SK-N-SH (cell line): ENCODE measurements at regions not wholly inside any gene's neighbourhood (a gene's known extent, or its start where the extent isn't known, plus 50 kb on each side); places are given as distances from the start of the nearest gene placed in this dataset.

Experiments
- CTCF ChIA-PET: fragments of 300-600, 350-600 bp; formaldehyde crosslinking; extraction: SDS; loops from one replicate; lab custom pipeline; 2021; lab: Yijun Ruan, JAX
- POLR2A ChIA-PET: fragments of 350-600 bp; sonication (Branson Sonifier 250); formaldehyde crosslinking; extraction: SDS; loops from one replicate; lab custom pipeline; 2020; ENCODE audit warnings: antibody characterized with exemption, inconsistent platforms; lab: Yijun Ruan, JAX
- DNase-seq: peaks from one replicate; pipeline ENCODE4 v3.0.0; 2012
- H2AFZ ChIP-seq: fragments of 200-600 bp; sonication (generic); 2 replicates; pipeline ENCODE4 v1.8.1; 2016; ENCODE audit warnings: antibody characterized with exemption, mild to moderate bottlenecking, low read depth
- H3F3A ChIP-seq: fragments of 200-600 bp; sonication (generic); replicated peaks from 2 replicates; pipeline ENCODE3; 2016; ENCODE audit warnings: antibody characterized with exemption, mild to moderate bottlenecking; ENCODE audit not compliant: insufficient read depth
- H3K27ac ChIP-seq, 2 experiments: fragments of 200-500 bp in 1 of 2; fragments of 200-600 bp in 1 of 2; sonication (Bioruptor generic) in 1 of 2; sonication (generic), shearing (Covaris generic) in 1 of 2; 2 replicates each; pipeline versions ENCODE4 v1.5.1 to v1.6.1; 2014 to 2016; ENCODE audit warnings: low read depth in 2 of 2, inconsistent platforms in 1 of 2, low read length in 1 of 2, mild to moderate bottlenecking in 1 of 2, mixed read lengths in 1 of 2
- H3K27me3 ChIP-seq: fragments of 200-600 bp; sonication (generic), shearing (Covaris generic); 2 replicates; pipeline ENCODE4 v1.6.1; 2016; ENCODE audit warnings: mixed run types; ENCODE audit not compliant: insufficient read depth
- H3K36me3 ChIP-seq, 2 experiments: fragments of 200-500 bp in 1 of 2; fragments of 200-600 bp in 1 of 2; sonication (Bioruptor generic) in 1 of 2; sonication (generic) in 1 of 2; replicated peaks in 1 of 2; 2 replicates each; pipeline versions ENCODE3 to v1.5.1; 2014 to 2016; ENCODE audit warnings: low read length in 1 of 2, mild to moderate bottlenecking in 1 of 2; ENCODE audit not compliant: insufficient read depth in 2 of 2, control insufficient read depth in 1 of 2
- H3K4me1 ChIP-seq, 2 experiments: fragments of 200-500 bp in 1 of 2; fragments of 200-600 bp in 1 of 2; sonication (Bioruptor generic) in 1 of 2; sonication (generic), shearing (Covaris generic) in 1 of 2; 2 replicates each; pipeline versions ENCODE4 v1.5.1 to v1.6.1; 2014 to 2016; ENCODE audit warnings: low read depth in 1 of 2, low read length in 1 of 2, mixed run types in 1 of 2; ENCODE audit not compliant: insufficient read depth in 2 of 2, control insufficient read depth in 1 of 2
- H3K4me2 ChIP-seq: fragments of 200-600 bp; sonication (generic), shearing (Covaris generic); 2 replicates; pipeline ENCODE4 v1.6.1; 2017; ENCODE audit warnings: mixed run types
- H3K4me3 ChIP-seq, 2 experiments: fragments of 200-500 bp in 1 of 2; fragments of 200-600 bp in 1 of 2; sonication (Bioruptor generic) in 1 of 2; sonication (generic), shearing (Covaris generic) in 1 of 2; 2 replicates each; pipeline versions ENCODE4 v1.5.1 to v1.8.1; 2014 to 2016; ENCODE audit warnings: low read depth in 2 of 2, inconsistent platforms in 1 of 2, low read length in 1 of 2, mild to moderate bottlenecking in 1 of 2, mixed read lengths in 1 of 2, moderate library complexity in 1 of 2
- H3K79me2 ChIP-seq: fragments of 200-600 bp; sonication (generic); 2 replicates; pipeline ENCODE4 v1.8.1; 2017; ENCODE audit warnings: mild to moderate bottlenecking; ENCODE audit not compliant: insufficient read depth
- H3K9ac ChIP-seq: fragments of 200-600 bp; sonication (generic); 2 replicates; pipeline ENCODE4 v1.6.1; 2017; ENCODE audit warnings: mixed run types
- H3K9me2 ChIP-seq: fragments of 200-600 bp; sonication (generic); 2 replicates; pipeline ENCODE4 v1.6.1; 2017; ENCODE audit warnings: mixed run types
- H3K9me3 ChIP-seq: fragments of 200-600 bp; sonication (generic); 2 replicates; pipeline ENCODE4 v1.6.1; 2017; ENCODE audit warnings: mixed run types, mild to moderate bottlenecking, moderate library complexity
- H4K20me1 ChIP-seq: fragments of 200-600 bp; sonication (generic); 2 replicates; pipeline ENCODE4 v1.6.1; 2017; ENCODE audit warnings: mild to moderate bottlenecking, mixed run types; ENCODE audit not compliant: insufficient read depth
- CHD2 ChIP-seq: fragments of 150-350 bp; IDR thresholded peaks from 2 replicates; pipeline ENCODE4 v1.6.1; 2018; ENCODE audit warnings: low read length; ENCODE audit not compliant: partially characterized antibody
- EP300 ChIP-seq, 2 experiments: IDR thresholded peaks; 2 replicates each; pipeline versions ENCODE4 v1.4.0 to v1.6.1; 2012; ENCODE audit warnings: borderline replicate concordance in 1 of 2, low read depth in 1 of 2, low read length in 1 of 2
- EZH2phosphoT487 ChIP-seq: fragments of 200-600 bp; sonication (generic); IDR thresholded peaks from 2 replicates; pipeline ENCODE4 v1.6.1; 2017; ENCODE audit warnings: low read depth, mixed run types, mild to moderate bottlenecking, antibody characterized with exemption, moderate library complexity, borderline replicate concordance
- FOXJ3 ChIP-seq: sonication (generic); formaldehyde crosslinking; IDR thresholded peaks from 2 replicates; pipeline ENCODE4 v1.5.1; 2020; ENCODE audit warnings: mild to moderate bottlenecking, missing genetic modification reagents
- GABPA ChIP-seq: IDR thresholded peaks from 2 replicates; pipeline ENCODE4 v1.4.0; 2012; ENCODE audit warnings: low read depth, mild to moderate bottlenecking
- GATA2 ChIP-seq: sonication (generic); formaldehyde crosslinking; IDR thresholded peaks from 2 replicates; pipeline ENCODE4 v1.5.0; 2020; ENCODE audit warnings: mild to moderate bottlenecking, missing genetic modification reagents
- JUND ChIP-seq: IDR thresholded peaks from 2 replicates; pipeline ENCODE4 v1.4.0; 2012
- MXI1 ChIP-seq: IDR thresholded peaks from 2 replicates; pipeline ENCODE4 v1.6.1; 2012; ENCODE audit warnings: mild to moderate bottlenecking, low read depth, low read length, improper control_type of control experiment
- NFIC ChIP-seq: IDR thresholded peaks from 2 replicates; pipeline ENCODE4 v1.4.0; 2012; ENCODE audit warnings: borderline replicate concordance
- POLR2AphosphoS5 ChIP-seq: IDR thresholded peaks from 2 replicates; pipeline ENCODE4 v1.6.1; 2012; ENCODE audit warnings: low read depth, low read length
- RAD21 ChIP-seq: IDR thresholded peaks from 2 replicates; pipeline ENCODE4 v1.6.1; 2012; ENCODE audit warnings: mild to moderate bottlenecking, low read length
- SIN3A ChIP-seq: IDR thresholded peaks from 2 replicates; pipeline ENCODE4 v1.6.1; 2012; ENCODE audit warnings: low read depth, mild to moderate bottlenecking, low read length, moderate library complexity, borderline replicate concordance
- TCF12 ChIP-seq: IDR thresholded peaks from 2 replicates; pipeline ENCODE4 v1.4.0; 2012
- WGBS: methylation state at CpG from one replicate; pipeline ENCODE4 v1.1.6; 2017; ENCODE audit warnings: low lambda C conversion rate; 5-methylcytosine and 5-hydroxymethylcytosine counted together
- TF ChIP-seq, protein P1 (sequence below): fragments of 200-600 bp; sonication (generic); IDR thresholded peaks from 2 replicates; pipeline ENCODE4 v1.6.1; 2017; ENCODE audit warnings: antibody characterized with exemption, mild to moderate bottlenecking, moderate library complexity
- TF ChIP-seq, protein P2 (sequence below): IDR thresholded peaks from 2 replicates; pipeline ENCODE4 v1.4.0; 2012; ENCODE audit warnings: low read depth, borderline replicate concordance
- TF ChIP-seq, protein P3 (sequence below): IDR thresholded peaks from 2 replicates; pipeline ENCODE4 v1.4.0; 2012; ENCODE audit warnings: low read depth, borderline replicate concordance

DNA sequence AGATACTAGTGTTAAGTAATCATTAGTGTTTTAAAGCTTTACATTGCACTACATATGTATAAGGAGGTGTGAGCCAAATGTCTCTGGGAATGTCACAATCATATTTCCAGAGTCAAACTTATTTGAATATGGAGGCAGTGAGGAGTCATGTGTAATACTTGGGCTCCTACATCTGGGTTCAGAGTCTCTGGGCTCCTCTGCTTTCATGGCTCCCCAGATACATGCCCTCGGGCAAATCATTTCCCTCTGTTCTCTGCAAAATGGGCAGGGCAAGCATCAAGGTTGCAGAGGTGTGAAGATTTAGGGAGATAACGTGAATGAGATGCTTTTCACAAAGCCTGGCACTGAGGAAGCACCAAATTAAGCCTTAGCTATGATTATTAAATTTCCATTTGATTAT, 138.3 kb upstream of the SGK1 start:
- DNase-seq: peak; percentile 24
- ChIA-PET POLR2A (no interaction called here), CTCF (no interaction called here)
- no peak overlapping the region for H3K9ac ChIP-seq
- no peaks in the 10 kb centered on the region for H3K36me3 ChIP-seq
- no peak overlapping the region for H3K27ac ChIP-seq
- no peaks in the 10 kb centered on the region for H3K9me3 ChIP-seq
- H3K4me2 ChIP-seq: no peak overlapping the region
- H2AFZ ChIP-seq: no peak overlapping the region
- H3K9me2 ChIP-seq: no peaks in the 10 kb centered on the region
- no peaks in the 10 kb centered on the region for H3K27me3 ChIP-seq
- TF ChIP-seq TCF12 (no peak), RAD21 (no peak), JUND (no peak), MXI1 (no peak), EP300 (IDR thresholded peaks at IDR 0.05; ENCODE audit: borderline replicate concordance in 1 of 2, low read depth in 1 of 2, low read length in 1 of 2) (no peak), GABPA (no peak), POLR2AphosphoS5 (no peak), EZH2phosphoT487 (no peak), FOXJ3 (no peak), CHD2 (no peak), GATA2 (CRISPR knock-in tag) (no peak), NFIC (no peak), SIN3A (no peak)
- TF ChIP-seq, protein P1, sequence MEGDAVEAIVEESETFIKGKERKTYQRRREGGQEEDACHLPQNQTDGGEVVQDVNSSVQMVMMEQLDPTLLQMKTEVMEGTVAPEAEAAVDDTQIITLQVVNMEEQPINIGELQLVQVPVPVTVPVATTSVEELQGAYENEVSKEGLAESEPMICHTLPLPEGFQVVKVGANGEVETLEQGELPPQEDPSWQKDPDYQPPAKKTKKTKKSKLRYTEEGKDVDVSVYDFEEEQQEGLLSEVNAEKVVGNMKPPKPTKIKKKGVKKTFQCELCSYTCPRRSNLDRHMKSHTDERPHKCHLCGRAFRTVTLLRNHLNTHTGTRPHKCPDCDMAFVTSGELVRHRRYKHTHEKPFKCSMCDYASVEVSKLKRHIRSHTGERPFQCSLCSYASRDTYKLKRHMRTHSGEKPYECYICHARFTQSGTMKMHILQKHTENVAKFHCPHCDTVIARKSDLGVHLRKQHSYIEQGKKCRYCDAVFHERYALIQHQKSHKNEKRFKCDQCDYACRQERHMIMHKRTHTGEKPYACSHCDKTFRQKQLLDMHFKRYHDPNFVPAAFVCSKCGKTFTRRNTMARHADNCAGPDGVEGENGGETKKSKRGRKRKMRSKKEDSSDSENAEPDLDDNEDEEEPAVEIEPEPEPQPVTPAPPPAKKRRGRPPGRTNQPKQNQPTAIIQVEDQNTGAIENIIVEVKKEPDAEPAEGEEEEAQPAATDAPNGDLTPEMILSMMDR: no peak
- TF ChIP-seq, protein P2, sequence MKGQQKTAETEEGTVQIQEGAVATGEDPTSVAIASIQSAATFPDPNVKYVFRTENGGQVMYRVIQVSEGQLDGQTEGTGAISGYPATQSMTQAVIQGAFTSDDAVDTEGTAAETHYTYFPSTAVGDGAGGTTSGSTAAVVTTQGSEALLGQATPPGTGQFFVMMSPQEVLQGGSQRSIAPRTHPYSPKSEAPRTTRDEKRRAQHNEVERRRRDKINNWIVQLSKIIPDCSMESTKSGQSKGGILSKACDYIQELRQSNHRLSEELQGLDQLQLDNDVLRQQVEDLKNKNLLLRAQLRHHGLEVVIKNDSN: no peak
- TF ChIP-seq, protein P3, sequence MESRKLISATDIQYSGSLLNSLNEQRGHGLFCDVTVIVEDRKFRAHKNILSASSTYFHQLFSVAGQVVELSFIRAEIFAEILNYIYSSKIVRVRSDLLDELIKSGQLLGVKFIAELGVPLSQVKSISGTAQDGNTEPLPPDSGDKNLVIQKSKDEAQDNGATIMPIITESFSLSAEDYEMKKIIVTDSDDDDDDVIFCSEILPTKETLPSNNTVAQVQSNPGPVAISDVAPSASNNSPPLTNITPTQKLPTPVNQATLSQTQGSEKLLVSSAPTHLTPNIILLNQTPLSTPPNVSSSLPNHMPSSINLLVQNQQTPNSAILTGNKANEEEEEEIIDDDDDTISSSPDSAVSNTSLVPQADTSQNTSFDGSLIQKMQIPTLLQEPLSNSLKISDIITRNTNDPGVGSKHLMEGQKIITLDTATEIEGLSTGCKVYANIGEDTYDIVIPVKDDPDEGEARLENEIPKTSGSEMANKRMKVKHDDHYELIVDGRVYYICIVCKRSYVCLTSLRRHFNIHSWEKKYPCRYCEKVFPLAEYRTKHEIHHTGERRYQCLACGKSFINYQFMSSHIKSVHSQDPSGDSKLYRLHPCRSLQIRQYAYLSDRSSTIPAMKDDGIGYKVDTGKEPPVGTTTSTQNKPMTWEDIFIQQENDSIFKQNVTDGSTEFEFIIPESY: no peak
- no peak overlapping the region for H3K4me3 ChIP-seq
- no peaks in the 10 kb centered on the region for H4K20me1 ChIP-seq
- no peaks in the 10 kb centered on the region for H3K79me2 ChIP-seq
- no peaks in the 10 kb centered on the region for H3F3A ChIP-seq
- H3K4me1 ChIP-seq: peaks cover 2 to 6% of the 10 kb centered on the region in 2 experiments; a peak in 2 of 4 replicates
- WGBS: 96% methylated on average over 2 of the region's 2 CpGs
